GM21447 (cell line): ENCODE measurements at regions not wholly inside any gene's neighbourhood (a gene's known extent, or its start where the extent isn't known, plus 50 kb on each side); places are given as distances from the start of the nearest gene placed in this dataset.
"Not testable (repeated sequence)": the region's sequence is repeated elsewhere in the genome, so short reads cannot be mapped to it uniquely, and the experiment has no call there.

Experiments used
- ATAC-seq: cut with Tn5 transposase; IDR thresholded peaks from one replicate; pipeline ENCODE4 v1.9.1; 2021; ENCODE audit not compliant: unreplicated experiment

DNA sequence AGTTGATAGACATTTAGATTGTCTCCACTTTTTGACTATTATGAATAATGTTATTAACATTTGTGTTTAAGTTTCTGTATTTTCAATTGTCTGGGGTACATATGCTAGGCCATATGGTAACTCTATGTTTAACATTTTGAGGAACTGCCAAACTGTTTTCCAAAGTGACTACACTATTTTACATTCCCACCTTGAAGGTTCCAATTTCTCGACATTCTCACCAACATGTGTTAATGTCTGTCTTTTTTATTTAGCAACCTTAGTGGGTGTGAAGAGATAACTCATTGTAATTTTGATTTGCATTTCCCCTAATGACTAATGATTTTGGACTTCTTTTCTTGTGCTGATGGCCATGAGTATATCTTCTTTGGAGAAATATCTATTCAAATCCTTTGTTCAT lies 832.4 kb downstream of the DNAJB9 start:
- ATAC-seq = no peak

DNA sequence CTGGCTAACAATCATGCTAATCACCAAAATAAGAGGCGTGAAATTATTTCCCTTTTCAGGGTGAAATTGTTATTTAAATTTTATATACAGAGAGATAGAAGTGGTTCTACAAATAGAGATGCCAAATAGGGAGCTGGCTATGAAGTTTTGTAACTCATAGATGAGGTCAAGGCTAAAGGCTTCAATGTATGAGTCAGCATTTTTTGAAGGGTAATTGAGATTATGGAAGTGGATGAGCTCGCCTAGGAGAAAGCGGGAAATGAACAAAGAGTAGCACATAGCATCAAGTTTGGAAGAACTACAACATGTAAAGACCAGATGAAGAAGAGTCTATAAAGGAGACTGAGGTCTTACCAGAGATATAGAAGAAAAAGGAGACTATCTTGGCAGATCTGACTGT lies 838.1 kb downstream of the DNAJB9 start:
- no peak for ATAC-seq

DNA sequence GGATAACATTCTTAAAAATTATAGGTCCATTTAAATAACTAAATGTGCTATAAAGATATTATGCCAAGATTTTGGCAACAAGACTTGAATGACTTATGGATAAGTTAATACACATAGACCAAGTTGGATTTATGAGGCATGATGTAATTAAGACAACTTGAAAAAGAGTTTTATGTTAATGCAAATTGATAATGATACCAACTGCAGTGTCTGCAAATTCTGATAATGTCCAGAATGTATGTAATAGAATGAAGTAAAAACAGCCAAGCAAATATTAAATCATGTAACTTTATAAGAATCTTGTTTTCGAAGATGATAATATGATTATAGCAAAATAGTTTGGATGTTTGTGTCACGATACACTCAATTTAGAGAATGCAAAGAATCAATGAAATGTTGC lies 868.3 kb downstream of the DNAJB9 start:
- ATAC-seq = no peak

DNA sequence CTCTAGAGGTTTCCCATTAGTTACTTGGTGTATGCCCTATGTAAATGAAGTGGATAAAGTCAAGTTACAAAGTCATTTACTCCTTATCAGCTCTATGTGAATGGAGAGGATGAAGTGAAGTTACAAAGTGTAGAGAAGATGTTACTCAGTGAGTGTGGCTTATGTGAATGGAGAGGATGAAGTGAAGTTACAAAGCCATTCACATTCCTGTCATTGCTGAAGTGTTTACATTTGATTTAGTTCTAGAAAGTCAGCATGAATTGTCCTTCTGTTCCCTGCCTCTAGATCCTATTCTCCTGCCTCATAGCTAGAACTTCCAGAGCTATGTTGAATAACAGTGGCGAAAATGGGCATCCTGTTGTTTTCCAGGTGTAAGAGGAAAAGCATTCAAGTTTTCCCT lies 880.1 kb downstream of the DNAJB9 start:
- ATAC-seq = no peak

DNA sequence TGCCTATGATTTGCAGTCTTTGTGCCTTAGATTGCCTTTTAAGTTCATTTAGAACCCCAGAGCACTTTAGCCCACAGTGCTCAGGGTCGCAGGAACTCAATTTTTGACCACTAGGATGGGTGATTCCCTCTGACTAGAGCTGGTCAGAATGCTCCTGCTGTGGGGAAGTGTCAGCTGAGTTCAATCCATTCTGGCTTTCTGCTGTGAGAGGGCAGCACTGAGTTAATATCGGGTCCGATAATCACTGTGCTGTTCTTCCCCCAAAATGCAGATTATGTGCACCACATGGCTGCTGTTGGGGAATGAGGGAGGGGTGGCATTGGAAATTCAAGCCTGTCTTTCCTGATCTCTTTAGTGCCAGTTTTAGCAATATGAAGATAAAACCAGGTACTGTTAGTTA lies 886.4 kb downstream of the DNAJB9 start:
- no peak for ATAC-seq

DNA sequence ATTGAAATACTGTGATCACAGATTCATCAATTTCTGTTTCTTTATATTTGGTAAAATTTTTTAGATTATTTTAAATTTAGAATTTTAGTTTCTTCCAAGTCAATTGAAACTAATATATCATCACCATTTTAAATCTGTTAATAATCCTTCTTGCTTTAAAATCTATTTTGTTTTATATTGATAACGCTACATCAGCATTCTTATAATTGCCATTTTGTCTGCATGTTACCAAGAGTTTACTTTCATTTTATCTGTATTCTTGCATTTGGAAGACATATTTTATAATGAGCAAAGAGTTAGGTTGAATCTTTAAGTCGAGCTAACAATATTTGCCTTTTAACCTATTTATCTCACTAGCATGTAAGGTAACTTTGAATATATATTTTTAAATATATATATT lies 890.6 kb downstream of the DNAJB9 start:
- no peak for ATAC-seq

DNA sequence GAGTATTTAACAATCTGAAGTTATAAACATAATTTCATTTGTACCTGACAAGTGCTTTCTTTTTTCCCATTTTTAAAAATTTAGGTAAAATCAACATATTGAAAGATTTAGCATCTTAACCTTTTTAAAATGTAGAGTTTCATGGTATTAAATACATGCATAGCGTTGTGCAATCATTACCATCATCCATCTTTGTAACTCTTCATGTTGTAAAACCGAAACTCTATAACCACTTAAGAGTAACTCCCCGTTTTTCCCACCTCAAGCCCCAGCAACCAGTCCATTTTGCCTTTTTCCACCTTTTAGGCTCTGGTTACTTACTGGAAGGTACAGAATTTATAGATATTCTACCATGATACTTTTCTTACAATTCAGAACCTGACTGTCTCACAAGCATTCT lies 892.5 kb downstream of the DNAJB9 start:
- ATAC-seq = no peak

DNA sequence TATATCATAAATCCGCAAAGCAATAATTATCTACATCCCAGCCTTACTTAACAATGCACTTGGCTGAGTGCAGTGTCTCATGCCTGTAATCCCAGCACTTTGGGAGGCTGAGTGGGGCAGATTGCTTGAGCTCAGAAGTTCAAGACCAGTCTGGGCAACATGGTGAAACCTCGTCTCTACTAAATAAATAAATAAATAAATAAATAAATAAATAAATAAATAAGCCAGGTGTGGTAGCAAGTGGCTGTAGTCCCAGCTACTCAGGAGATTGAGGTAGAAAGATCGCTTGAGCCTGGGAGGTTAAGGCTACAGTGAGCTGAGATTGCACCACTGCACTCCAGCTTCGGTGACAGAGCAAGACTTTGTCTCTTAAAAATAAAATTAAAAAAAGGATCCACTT lies 898.1 kb downstream of the DNAJB9 start:
- not testable (repeated sequence) for ATAC-seq

DNA sequence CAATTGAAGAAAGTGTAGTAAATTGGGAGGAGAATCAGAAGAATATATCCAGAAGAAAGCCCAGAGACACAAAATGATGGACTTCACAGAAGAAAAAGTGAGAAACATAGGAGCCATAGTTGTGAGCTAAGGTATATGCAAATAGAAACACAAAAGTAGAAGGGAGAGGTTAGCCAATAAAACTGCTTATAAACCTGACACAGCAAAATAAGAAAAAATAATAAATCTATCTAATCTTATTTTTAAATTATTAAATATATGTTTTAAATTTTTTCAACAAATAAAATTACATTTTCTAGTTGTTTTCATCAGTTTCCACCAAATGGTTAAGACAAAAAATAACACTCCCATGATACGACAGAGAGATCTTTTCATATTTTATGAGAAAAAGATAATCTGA lies 903.5 kb downstream of the DNAJB9 start:
- ATAC-seq = no peak

DNA sequence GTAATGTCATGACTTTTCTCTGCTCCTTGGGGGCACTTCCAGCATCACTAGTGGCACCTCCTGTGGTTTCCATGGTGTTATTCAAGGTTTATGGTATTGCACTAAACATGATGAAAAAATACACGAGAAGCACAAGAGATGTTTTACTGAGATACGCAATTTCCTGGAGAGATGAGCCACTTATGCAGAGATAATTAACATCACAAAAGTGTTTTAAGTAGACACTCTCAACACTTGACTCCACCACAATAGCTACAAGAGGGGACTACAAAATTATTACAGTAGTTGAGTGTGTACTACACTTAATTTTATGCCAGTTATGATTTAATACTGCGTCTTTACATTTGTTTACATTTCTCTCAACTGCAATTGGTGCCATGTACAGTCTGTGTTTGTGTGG lies 906.7 kb downstream of the DNAJB9 start:
- no peak for ATAC-seq

DNA sequence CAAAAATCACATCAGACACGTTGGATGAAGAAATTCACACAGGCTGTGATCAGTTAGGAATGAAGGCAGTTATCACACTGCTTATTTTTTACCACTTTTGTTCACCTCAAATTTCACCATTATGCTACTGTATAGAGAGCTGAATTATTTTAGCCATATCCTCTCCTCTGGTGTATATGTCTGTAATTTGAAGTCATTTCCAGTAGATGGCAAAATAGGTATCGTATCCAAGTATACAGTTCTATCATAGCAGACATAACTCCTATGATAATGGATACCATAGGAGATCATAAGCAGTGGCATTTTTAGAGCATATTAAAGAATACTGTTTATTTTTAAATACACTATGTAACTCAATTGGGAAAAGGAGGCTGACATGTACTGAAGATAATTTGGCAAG lies 909.7 kb downstream of the DNAJB9 start:
- no peak for ATAC-seq

DNA sequence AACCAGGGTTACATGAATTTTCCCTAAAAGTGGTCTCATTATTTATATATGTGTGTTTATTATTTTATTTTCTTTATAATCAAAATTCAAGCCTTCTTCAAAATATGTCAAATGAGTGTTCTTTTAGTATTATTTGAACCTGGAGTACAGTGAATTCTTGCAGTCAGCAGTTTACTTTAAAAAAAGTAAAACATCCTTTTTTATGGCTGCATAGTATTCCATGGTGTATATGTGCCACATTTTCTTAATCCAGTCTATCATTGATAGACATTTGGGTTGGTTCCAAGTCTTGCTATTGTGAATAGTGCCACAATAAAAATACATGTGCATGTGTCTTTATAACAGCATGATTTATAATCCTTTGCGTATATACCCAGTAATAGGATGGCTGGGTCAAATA lies 920.9 kb downstream of the DNAJB9 start:
- not testable (repeated sequence) for ATAC-seq

DNA sequence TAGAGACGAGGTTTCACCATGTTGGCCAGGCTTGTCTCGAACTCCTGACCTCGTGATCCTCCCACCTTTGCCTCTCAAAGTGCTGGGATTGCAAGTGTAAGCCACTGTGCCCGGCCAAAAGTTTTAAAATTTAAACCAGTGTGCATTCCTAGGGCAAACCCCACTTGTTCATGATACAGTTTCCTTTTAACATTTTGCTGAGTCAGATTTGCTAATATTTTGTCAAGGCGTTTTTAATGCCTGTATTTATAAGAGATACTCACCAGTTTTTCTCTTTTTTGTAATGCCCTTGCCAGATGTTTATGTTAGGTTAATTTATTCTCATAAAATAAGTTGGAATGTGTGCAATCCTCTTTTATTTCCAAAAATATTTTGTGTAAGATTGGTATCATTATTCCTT lies 927.4 kb downstream of the DNAJB9 start:
- no peak for ATAC-seq

DNA sequence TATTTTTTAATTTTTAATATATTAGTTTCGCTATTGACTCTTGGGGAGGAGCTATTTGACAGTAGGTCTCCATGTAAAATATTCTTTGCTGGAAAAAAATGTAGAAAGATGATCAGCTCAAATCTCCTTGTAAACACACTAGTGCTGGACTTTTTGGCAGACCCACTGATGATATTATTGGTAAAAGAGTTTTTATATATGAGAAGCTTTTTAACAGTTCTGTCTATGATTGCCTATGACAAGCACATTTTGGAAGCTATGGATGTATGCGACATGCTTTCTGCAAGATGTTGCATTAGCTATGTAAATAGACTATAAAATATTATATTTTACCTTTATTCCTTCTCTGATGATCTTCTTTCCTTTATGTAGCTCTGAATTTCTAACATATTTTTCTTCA lies 928.5 kb downstream of the DNAJB9 start:
- ATAC-seq = no peak

DNA sequence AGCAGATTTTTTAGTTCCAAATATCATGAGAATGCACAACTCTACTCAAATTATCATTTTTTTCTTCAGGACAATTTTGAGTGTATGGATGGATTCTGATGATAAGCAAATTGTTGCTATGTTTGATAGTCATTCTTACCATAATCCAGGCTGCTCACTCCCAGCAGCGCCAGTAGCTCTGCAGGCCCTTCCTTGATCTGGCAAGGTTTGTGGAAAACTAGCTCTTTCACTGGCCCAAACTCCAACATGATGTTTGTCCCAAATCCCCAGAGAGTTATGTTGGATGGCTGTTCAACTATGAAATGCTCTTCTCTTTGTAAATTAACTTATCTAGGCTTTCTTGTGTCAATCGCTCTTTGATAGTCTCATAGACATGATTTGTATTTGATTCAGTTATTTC lies 933.7 kb downstream of the DNAJB9 start:
- ATAC-seq = no peak

DNA sequence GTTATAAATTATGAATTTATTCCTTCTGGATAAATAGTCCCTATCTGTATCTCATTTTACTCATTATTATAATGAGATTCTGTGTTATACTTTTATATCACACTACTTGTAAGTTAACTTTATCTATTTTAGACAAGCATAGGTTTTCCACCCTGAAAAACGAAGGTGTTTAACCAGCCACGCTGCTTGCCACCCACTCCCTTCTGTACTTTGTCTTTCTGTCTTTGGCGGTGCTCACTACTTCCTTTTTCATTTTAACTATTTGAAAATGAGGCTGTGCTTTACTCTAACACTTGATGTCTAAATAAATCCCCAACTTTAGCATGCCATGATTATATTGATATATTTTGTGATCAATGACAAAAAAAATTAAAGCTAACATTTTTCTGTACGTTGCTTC lies 952.9 kb downstream of the DNAJB9 start:
- no peak for ATAC-seq

DNA sequence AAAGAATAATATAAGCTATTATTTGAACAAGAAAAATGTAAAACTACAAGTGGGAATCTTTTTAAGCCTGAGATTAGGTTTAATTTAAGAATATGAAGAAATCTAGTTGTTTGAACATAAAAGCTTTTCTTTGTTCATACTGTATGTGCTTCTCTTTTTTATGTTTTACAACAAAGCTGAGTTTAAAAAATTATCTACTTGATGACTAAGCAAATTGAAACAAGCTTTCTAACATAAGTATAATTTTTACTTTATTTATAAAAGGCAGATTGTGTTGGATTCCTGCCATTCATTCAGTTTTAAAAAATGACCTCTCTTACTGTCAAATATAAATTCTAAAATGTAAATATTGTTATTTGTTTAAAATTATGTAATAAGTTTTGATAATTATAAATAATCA lies 958.2 kb downstream of the DNAJB9 start:
- ATAC-seq = no peak

DNA sequence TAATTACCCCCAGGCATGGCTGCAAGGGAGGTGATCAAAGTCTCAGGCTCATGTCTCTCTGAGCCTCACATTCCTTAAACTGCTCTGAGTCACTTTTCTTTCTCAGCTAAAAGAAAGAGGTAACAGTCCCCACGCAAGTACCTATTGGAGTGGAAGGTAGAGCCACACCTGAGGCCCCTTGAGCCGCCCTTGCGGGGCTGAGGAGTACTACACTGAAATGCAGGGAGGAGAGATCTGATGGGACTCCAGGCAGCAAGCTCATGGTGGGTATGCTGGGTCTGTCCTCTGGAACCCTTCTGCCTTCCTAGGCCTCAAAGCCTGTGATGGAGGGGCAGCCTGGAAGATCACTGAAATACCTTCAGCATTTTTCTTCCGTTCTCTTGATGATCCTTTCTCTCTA lies 960.0 kb downstream of the DNAJB9 start:
- ATAC-seq = no peak

DNA sequence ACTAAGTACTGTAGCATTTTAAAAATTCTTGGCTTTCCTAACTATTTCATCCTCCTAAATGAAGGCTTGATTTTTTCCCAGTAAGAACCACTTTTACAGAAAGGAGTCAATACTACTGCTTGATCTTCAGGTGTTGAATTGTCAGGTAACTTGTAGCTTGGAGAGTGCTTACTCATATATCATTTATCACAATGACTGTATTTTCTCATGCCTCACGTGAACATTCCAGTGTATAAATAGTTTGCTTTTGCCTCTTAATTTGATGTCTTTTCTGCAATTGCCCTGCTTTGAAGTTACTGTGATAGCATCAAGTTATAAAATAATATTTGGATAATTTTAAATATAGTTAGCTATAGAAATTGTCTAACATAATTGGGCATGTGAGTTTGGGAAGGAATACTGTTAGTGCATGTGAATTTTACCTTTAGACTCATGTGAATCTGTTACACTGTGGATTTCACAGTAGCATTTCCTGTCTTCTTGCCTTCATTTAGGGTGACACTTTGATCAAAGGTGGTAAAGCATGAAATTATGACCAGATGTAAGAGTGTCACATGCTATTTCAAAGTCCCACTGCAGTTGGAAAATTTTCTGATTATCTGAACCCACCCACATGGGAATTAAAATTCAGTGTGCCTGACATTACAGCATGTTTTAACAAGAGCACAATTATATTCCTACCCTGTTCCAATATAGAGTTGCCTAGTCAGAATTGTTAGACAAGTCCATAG lies 962.8 kb downstream of the DNAJB9 start:
- ATAC-seq = no peak

DNA sequence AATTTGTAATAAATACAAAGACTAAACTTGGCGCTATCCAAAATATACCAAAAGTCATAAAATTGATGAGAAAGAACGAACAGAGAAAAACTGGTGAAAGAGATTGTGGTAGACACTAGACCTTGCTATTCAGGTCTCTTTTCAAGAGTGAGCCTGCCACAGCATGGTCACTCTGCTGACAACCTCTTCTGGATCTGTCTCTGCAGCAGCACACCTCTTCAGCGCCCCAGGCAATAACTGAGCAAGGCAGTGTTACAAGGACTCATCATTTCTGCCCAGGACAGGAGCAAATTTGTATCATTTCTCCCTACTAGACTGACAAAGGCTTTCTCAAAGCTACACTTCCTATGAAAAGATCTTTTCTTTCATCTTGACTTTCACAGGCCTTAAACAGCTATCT lies 976.0 kb downstream of the DNAJB9 start:
- ATAC-seq = no peak

DNA sequence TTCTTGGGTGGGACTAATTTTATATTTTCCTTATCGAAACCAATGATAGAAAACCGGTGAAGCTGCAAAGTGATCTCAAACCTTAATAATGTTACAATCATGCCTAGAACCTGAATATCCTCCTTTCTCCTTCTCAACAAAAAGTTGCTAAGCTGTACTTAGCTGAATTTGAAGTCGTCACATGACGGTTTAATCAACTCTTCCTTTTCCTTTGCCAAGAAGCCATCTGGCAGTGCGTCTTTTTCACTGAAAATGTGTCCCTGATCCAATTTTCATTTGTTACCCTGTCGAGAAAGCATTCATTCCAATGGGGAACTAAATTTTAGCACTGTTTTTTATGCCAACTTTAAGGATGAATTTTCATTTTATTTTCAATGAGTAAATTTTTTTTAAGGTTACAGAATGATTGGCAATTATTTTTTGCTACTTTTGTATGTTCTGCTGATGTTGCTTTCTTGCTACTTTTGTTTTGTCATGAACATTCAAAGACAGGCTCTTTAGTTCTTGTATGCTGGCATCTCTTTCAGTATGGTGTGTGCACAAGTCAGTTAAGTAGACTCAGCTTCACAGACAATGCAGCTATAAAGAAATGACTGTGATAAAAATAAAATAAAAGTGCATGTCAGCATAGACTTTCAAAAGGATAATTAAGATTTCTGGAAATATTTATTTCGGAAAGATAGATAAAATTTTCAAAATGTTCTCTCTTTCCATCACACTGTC lies 980.0 kb downstream of the DNAJB9 start:
- ATAC-seq = no peak

DNA sequence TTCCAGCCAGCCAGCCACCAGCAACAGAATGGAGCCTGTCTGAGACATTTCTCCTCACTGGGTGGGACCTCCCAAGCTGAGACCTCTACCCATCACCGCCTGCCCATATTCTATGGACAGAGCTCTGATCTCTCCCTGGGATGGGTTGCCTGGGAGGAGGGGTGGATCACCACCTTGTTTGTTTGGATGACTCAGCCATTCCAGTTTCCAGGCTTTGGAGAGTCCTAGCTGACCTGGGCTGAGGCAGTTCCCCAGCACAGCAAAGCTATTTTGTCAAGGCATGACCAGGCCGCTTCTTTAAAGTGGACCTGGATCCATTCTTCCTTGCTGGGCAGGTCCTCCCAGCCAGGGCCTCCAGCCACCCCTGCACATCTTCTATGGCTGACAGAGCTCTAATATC lies 982.3 kb downstream of the DNAJB9 start:
- no peak for ATAC-seq

DNA sequence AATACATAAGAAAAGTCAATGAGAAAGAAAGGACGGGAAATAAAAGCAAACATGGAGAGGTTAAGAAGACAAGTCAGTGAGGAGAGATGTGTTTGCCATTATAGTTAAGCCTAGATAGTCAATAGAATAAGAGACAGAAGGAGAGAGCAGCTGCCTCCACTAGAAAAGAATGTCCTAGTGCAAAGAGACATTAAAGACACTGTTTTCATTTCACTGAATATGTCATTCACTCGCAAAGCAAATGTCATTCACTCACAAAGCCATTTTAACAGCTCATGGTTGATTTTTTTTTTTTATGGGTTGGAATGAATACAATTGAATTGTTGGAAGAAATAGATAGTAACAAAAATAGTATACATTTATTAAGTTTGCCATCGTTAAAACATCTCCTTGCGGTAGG lies 1007.6 kb downstream of the DNAJB9 start:
- no peak for ATAC-seq
